ENCODE measurements at regions not wholly inside any gene's neighbourhood (a gene's known extent, or its start where the extent isn't known, plus 50 kb on each side); places are given as distances from the start of the nearest gene placed in this dataset.
"Not testable (repeated sequence)": the region's sequence is repeated elsewhere in the genome, so short reads cannot be mapped to it uniquely, and the experiment has no call there.

GRCh38 chr21:13876999-13877398 lies 267.4 kb downstream of the POTED start:
- not testable (repeated sequence) for DNase-seq (ENCODE audit: insufficient read length)

GRCh38 chr21:13874001-13874400 lies 264.4 kb downstream of the POTED start:
- FAIRE-seq; DNase-seq (ENCODE audit: insufficient read length): not testable (repeated sequence)

More at GRCh38 chr21:13876999-13877398, 267.4 kb downstream of the POTED start:
- not testable (repeated sequence) for FAIRE-seq

GRCh38 chr21:13854638-13855037 lies 245.1 kb downstream of the POTED start:
- no peak for FAIRE-seq
- TF ChIP-seq TAF1 (IDR thresholded peaks at IDR 0.05; ENCODE audit: borderline replicate concordance, low read depth, low read length) (no peak), POLR2A (IDR thresholded peaks at IDR 0.05; ENCODE audit: low read depth, low read length) (no peak), POLR2AphosphoS5 (IDR thresholded peaks at IDR 0.05; ENCODE audit: low read depth, low read length) (no peak)
- DNase-seq (ENCODE audit: insufficient read length) = no peak

- not testable (repeated sequence) for DNase-seq (ENCODE audit: insufficient read length); FAIRE-seq
Measured at GRCh38 chr21:13850808-13851207, 241.2 kb downstream of the POTED start.

GRCh38 chr21:13849489-13849888 lies 239.9 kb downstream of the POTED start:
- not testable (repeated sequence) for DNase-seq (ENCODE audit: insufficient read length); FAIRE-seq

- not testable (repeated sequence) for DNase-seq (ENCODE audit: insufficient read length); FAIRE-seq
Measured at GRCh38 chr21:13846718-13847117, 237.1 kb downstream of the POTED start.

- DNase-seq (ENCODE audit: insufficient read length); FAIRE-seq: not testable (repeated sequence)
Measured at GRCh38 chr21:13844574-13844973, 235.0 kb downstream of the POTED start.

- not testable (repeated sequence) for FAIRE-seq; DNase-seq (ENCODE audit: insufficient read length)
Measured at GRCh38 chr21:13843081-13843480, 233.5 kb downstream of the POTED start.

GRCh38 chr21:13827666-13828065 lies 218.1 kb downstream of the POTED start:
- FAIRE-seq; DNase-seq (ENCODE audit: insufficient read length): not testable (repeated sequence)

GRCh38 chr21:13827201-13827600 lies 217.6 kb downstream of the POTED start:
- TF ChIP-seq POLR2A (IDR thresholded peaks at IDR 0.05; ENCODE audit: low read depth, low read length) (no peak), TAF1 (IDR thresholded peaks at IDR 0.05; ENCODE audit: borderline replicate concordance, low read depth, low read length) (no peak), POLR2AphosphoS5 (IDR thresholded peaks at IDR 0.05; ENCODE audit: low read depth, low read length) (no peak)
- no peak for FAIRE-seq
- DNase-seq (ENCODE audit: insufficient read length) = no peak

GRCh38 chr21:13826511-13826910 lies 216.9 kb downstream of the POTED start:
- not testable (repeated sequence) for DNase-seq (ENCODE audit: insufficient read length); FAIRE-seq

- DNase-seq (ENCODE audit: insufficient read length); FAIRE-seq: not testable (repeated sequence)
Measured at GRCh38 chr21:13825218-13825778, 215.7 kb downstream of the POTED start.

- not testable (repeated sequence) for FAIRE-seq; DNase-seq (ENCODE audit: insufficient read length)
Measured at GRCh38 chr21:13820286-13820685, 210.7 kb downstream of the POTED start.

- FAIRE-seq; DNase-seq (ENCODE audit: insufficient read length): not testable (repeated sequence)
Measured at GRCh38 chr21:13812191-13812590, 202.6 kb downstream of the POTED start.

GRCh38 chr21:13810559-13810958 lies 201.0 kb downstream of the POTED start:
- not testable (repeated sequence) for DNase-seq (ENCODE audit: insufficient read length); FAIRE-seq

GRCh38 chr21:13806444-13806843 lies 196.9 kb downstream of the POTED start:
- FAIRE-seq; DNase-seq (ENCODE audit: insufficient read length): not testable (repeated sequence)

GRCh38 chr21:13802757-13803156 lies 193.2 kb downstream of the POTED start:
- not testable (repeated sequence) for DNase-seq (ENCODE audit: insufficient read length); FAIRE-seq
